WTC11 (cell line): ENCODE measurements at regions not wholly inside any gene's neighbourhood (a gene's known extent, or its start where the extent isn't known, plus 50 kb on each side); places are given as distances from the start of the nearest gene placed in this dataset.

Experiments
- CBFB ChIP-seq: sonication (generic); formaldehyde crosslinking; IDR thresholded peaks from 2 replicates; pipeline ENCODE4 v1.8.1; 2022; ENCODE audit warnings: mild to moderate bottlenecking, low read depth, missing genetic modification reagents
- TF ChIP-seq, protein P1 (sequence below): sonication (generic); formaldehyde crosslinking; IDR thresholded peaks from 2 replicates; pipeline ENCODE4 v1.8.0; 2023; ENCODE audit warnings: missing genetic modification reagents, mild to moderate bottlenecking, borderline replicate concordance
- TF ChIP-seq, protein P2 (sequence below): fragments of 200-600 bp; IDR thresholded peaks from 2 replicates; pipeline ENCODE4 v1.8.0; 2022; ENCODE audit warnings: antibody characterized with exemption
- TF ChIP-seq, protein P3 (sequence below): fragments of 250-450 bp; sonication (Bioruptor Pico); IDR thresholded peaks from 2 replicates; pipeline ENCODE4 v1.9.0; 2021; ENCODE audit warnings: moderate library complexity, mild to moderate bottlenecking, inconsistent platforms, borderline replicate concordance

DNA sequence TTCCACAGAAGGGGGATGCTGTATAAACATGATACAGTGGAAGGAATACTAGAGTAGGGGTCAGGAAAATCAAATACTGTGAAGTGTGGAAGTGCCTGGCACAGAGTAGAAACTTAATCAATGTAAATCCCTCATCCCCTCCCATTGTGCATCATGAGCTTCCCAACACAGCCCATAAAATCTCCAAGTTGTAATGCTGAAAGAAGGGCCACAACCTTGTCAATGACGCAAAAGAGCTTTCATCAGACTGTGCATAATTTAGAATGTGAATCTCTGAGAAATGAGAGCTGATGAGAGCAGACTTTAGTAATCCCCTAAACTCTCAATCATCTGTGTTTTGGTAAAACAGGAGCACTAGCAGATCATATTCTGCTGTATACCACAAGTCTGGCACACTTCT is 105.2 kb upstream of the IMMP2L start:
- TF ChIP-seq, protein P1, sequence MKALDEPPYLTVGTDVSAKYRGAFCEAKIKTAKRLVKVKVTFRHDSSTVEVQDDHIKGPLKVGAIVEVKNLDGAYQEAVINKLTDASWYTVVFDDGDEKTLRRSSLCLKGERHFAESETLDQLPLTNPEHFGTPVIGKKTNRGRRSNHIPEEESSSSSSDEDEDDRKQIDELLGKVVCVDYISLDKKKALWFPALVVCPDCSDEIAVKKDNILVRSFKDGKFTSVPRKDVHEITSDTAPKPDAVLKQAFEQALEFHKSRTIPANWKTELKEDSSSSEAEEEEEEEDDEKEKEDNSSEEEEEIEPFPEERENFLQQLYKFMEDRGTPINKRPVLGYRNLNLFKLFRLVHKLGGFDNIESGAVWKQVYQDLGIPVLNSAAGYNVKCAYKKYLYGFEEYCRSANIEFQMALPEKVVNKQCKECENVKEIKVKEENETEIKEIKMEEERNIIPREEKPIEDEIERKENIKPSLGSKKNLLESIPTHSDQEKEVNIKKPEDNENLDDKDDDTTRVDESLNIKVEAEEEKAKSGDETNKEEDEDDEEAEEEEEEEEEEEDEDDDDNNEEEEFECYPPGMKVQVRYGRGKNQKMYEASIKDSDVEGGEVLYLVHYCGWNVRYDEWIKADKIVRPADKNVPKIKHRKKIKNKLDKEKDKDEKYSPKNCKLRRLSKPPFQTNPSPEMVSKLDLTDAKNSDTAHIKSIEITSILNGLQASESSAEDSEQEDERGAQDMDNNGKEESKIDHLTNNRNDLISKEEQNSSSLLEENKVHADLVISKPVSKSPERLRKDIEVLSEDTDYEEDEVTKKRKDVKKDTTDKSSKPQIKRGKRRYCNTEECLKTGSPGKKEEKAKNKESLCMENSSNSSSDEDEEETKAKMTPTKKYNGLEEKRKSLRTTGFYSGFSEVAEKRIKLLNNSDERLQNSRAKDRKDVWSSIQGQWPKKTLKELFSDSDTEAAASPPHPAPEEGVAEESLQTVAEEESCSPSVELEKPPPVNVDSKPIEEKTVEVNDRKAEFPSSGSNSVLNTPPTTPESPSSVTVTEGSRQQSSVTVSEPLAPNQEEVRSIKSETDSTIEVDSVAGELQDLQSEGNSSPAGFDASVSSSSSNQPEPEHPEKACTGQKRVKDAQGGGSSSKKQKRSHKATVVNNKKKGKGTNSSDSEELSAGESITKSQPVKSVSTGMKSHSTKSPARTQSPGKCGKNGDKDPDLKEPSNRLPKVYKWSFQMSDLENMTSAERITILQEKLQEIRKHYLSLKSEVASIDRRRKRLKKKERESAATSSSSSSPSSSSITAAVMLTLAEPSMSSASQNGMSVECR (CRISPR knock-in tag): no peak
- TF ChIP-seq, protein P2, sequence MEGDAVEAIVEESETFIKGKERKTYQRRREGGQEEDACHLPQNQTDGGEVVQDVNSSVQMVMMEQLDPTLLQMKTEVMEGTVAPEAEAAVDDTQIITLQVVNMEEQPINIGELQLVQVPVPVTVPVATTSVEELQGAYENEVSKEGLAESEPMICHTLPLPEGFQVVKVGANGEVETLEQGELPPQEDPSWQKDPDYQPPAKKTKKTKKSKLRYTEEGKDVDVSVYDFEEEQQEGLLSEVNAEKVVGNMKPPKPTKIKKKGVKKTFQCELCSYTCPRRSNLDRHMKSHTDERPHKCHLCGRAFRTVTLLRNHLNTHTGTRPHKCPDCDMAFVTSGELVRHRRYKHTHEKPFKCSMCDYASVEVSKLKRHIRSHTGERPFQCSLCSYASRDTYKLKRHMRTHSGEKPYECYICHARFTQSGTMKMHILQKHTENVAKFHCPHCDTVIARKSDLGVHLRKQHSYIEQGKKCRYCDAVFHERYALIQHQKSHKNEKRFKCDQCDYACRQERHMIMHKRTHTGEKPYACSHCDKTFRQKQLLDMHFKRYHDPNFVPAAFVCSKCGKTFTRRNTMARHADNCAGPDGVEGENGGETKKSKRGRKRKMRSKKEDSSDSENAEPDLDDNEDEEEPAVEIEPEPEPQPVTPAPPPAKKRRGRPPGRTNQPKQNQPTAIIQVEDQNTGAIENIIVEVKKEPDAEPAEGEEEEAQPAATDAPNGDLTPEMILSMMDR: no peak
- TF ChIP-seq CBFB (CRISPR knock-in tag): no peak
- TF ChIP-seq, protein P3, sequence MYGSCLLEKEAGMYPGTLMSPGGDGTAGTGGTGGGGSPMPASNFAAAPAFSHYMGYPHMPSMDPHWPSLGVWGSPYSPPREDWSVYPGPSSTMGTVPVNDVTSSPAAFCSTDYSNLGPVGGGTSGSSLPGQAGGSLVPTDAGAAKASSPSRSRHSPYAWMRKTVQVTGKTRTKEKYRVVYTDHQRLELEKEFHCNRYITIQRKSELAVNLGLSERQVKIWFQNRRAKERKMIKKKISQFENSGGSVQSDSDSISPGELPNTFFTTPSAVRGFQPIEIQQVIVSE (CRISPR knock-in tag): no peak
